HuH-7.5 (cell line): ENCODE measurements at regions not wholly inside any gene's neighbourhood (a gene's known extent, or its start where the extent isn't known, plus 50 kb on each side); places are given as distances from the start of the nearest gene placed in this dataset.

Source experiments
- DNase-seq: peaks from one replicate; pipeline ENCODE4 v3.0.0; 2011; ENCODE audit warnings: low spot score

- no peak for DNase-seq
Observed at GRCh38 chr13:54884682-54885081, 1856.1 kb downstream of the OLFM4 start.

- DNase-seq: no peak
Observed at GRCh38 chr13:54890976-54891375, 1862.4 kb downstream of the OLFM4 start.

- no peak for DNase-seq
Observed at GRCh38 chr13:54901316-54901715, 1872.7 kb downstream of the OLFM4 start.

DNA sequence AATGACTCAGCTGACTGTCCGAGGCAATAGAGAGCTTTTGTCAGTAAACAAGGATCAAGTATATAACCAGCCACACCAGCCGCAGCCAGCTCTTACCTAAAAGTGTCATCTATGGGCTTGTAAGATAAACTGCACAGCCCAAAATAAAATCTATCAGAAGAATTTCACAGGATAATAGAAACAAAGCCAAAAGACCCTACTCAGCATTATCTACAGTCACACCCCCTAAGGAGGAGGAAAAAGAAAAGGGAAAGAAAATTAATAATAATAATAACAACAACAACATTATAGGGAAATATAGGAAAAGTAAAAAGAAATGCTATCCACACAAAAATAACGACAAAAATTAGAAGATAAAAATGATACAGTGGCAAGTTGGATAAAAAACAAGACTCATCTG, 1883.8 kb downstream of the OLFM4 start:
- no peak for DNase-seq

- DNase-seq: no peak
Observed at GRCh38 chr13:54913668-54914067, 1885.1 kb downstream of the OLFM4 start.

GRCh38 chr13:54927538-54927937, 1898.9 kb downstream of the OLFM4 start:
- DNase-seq: no peak

- DNase-seq: no peak
Observed at GRCh38 chr13:54928071-54928470, 1899.5 kb downstream of the OLFM4 start.

GRCh38 chr13:54934121-54934520, 1905.5 kb downstream of the OLFM4 start:
- no peak for DNase-seq

- no peak for DNase-seq
Observed at GRCh38 chr13:54945973-54946372, 1917.4 kb downstream of the OLFM4 start.

- DNase-seq: no peak
Observed at GRCh38 chr13:54949735-54950134, 1921.1 kb downstream of the OLFM4 start.

DNA sequence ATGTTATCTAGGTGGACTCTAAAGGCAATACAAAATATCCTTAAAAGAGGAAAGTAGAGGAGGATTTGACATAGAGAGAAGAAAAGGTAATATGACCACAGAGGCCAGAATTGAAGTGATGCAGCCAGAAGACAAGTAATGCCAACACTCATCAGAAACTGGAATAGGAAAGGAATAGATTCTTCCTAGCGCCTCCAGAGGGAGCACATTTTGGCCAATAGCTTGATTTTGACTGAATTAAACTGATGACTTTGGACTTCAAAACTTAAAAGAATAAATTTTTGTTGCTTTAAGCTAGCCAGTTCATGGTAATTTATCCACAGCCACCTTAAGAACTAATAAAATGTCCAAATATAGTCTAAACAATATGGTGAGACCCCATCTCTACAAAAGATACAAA, 1921.9 kb downstream of the OLFM4 start:
- DNase-seq: no peak

DNA sequence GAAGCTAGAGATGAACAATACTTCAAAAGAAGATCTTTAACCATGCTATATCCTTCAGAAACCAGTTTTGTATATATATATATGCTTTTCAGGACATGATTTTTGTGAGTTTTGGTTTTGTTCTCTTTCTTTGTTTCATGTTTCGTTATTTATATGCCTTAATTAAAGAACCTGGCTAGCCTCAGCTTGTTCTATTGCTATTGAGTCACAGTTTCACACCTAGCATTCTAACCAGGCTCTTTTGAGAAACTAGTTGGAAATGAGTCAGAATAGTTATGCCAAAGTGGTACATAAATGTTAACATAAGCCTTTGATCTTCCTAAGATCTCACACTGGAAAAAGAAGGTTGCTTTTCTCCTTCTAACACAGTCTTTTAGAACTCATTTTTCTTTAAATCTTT, 1925.2 kb downstream of the OLFM4 start:
- no peak for DNase-seq

GRCh38 chr13:54958781-54959180, 1930.2 kb downstream of the OLFM4 start:
- no peak for DNase-seq

GRCh38 chr13:54965881-54966280, 1937.3 kb downstream of the OLFM4 start:
- no peak for DNase-seq

GRCh38 chr13:54972838-54973237, 1944.2 kb downstream of the OLFM4 start:
- no peak for DNase-seq

GRCh38 chr13:54975676-54976075, 1947.1 kb downstream of the OLFM4 start:
- no peak for DNase-seq

- no peak for DNase-seq
Observed at GRCh38 chr13:54980651-54981050, 1952.0 kb downstream of the OLFM4 start.

GRCh38 chr13:54989418-54989817, 1960.8 kb downstream of the OLFM4 start:
- DNase-seq: no peak

GRCh38 chr13:54999399-54999907, 1970.8 kb downstream of the OLFM4 start:
- no peak for DNase-seq

- DNase-seq: no peak
Observed at GRCh38 chr13:55000043-55000442, 1971.4 kb downstream of the OLFM4 start.

- no peak for DNase-seq
Observed at GRCh38 chr13:55000844-55001243, 1972.2 kb downstream of the OLFM4 start.

- no peak for DNase-seq
Observed at GRCh38 chr13:55001881-55002280, 1973.3 kb downstream of the OLFM4 start.

DNA sequence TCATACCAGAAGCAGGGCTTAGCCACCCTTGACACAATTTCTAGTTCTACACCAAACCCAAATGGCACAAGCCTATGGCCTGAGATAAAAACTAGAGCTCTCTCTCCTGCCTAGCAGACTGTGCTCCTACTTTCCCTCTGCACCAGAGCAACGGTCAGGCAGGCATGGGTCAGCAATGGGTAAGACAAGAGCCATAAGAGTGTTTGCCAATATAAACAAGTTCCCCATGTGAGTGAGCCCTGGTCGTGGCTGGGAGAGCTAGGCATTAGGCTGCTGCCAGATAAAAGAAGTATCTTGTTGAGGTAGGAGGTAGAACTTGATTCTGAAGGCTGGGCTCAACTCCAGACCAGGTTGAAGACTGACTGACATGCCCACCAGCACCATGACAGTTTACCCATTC, 1979.1 kb downstream of the OLFM4 start:
- DNase-seq: no peak

DNA sequence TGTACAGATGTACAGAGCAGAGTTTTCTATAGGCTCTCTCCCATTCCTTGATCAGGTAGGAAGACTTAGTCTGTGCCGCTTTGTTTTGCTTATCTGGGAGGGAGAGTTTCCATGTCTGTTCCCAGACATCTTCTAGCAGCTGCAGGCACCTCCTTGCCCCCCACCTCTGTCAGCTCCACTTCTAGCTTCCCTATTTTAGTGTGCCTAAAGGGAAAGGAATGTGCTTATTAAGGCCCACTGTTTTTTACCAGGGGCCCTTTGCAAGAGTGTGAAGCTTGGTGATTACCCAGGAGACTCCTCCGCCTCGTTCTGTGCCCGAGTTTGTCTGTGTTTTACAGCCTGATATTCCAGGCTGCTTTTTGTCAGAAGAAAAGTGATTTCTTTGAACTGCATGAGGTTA, 1984.4 kb downstream of the OLFM4 start:
- DNase-seq: no peak

DNA sequence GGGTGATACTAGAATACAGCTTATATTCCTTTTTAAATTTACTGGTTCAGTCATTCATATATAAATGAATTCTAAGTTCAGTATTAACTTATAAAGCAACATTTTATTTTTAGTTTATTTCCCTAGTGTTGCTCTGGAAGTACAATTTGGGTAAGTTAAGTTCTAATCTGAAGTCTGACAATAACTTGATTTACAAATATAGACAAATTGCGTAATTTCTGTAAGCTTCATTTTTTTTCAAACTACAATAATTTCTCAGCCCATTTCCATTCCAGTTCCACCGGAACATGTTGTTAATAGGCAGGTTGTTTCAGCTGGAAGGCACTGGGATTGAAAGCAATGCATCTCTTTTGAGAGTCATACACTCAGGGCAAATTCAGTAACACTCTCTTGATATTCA, 2000.7 kb downstream of the OLFM4 start:
- DNase-seq: no peak
